Ovary (tissue), 7 donors: ENCODE measurements at regions not wholly inside any gene's neighbourhood (a gene's known extent, or its start where the extent isn't known, plus 50 kb on each side); places are given as distances from the start of the nearest gene placed in this dataset.

ENCODE experiments used
- DNase-seq, 5 donors: peaks; one replicate each; pipeline ENCODE4 v3.0.0-alpha.2; 2019 to 2020
- H3K27ac ChIP-seq, 2 donors: fragments of 200-600 bp; one replicate each; pipeline versions ENCODE4 v1.5.1 to v1.8.0; 2019 to 2022
- H3K27me3 ChIP-seq: fragments of 200-600 bp; one replicate; pipeline ENCODE4 v1.8.0; 2022
- H3K36me3 ChIP-seq: fragments of 200-600 bp; sonication (generic); one replicate; pipeline ENCODE4 v1.5.1; 2019
- H3K4me1 ChIP-seq: one replicate; pipeline ENCODE4 v1.8.1; 2013; ENCODE audit warnings: mild to moderate bottlenecking, moderate library complexity; ENCODE audit not compliant: insufficient read depth
- H3K4me3 ChIP-seq: fragments of 200-600 bp; sonication (generic); one replicate; pipeline ENCODE4 v1.5.1; 2017
- H3K9me3 ChIP-seq, 2 donors: fragments of 200-600 bp in 1 of 2; sonication (generic) in 1 of 2; one replicate each; pipeline versions ENCODE4 v1.5.1 to v1.8.1; 2013 to 2019; ENCODE audit warnings: mild to moderate bottlenecking in 1 of 2, moderate library complexity in 1 of 2
- EP300 ChIP-seq: sonication (generic); formaldehyde crosslinking; IDR thresholded peaks from one replicate; pipeline ENCODE4 v1.6.1; 2017; ENCODE audit warnings: antibody characterized with exemption
- POLR2A ChIP-seq: fragments of 450-650 bp; IDR thresholded peaks from one replicate; pipeline ENCODE4 v1.6.1; 2017; ENCODE audit warnings: antibody characterized with exemption, mild to moderate bottlenecking, moderate library complexity
- WGBS, 3 donors: extraction: QIAGEN DNeasy Blood & Tissue Kit in 1 of 3; methylation state at CpG; one replicate each; pipeline versions ENCODE4 v1.1.5 to v1.1.7; 2013 to 2017; 5-methylcytosine and 5-hydroxymethylcytosine counted together
- intact Hi-C, 4 donors: fragments of 100-400 bp; cut with DNase I; formaldehyde crosslinking; loops; one replicate each; pipeline versions ENCODE4 v1.11.0 to v1.15.1; 2022 to 2023
- TF ChIP-seq, protein P1 (sequence below), 3 donors: fragments of 450-650 bp in 2 of 3; fragments of 200-600 bp in 1 of 3; IDR thresholded peaks; one replicate each; pipeline versions ENCODE4 v1.5.1 to v1.8.0; 2016 to 2022; ENCODE audit warnings: antibody characterized with exemption in 3 of 3, mild to moderate bottlenecking in 1 of 3
- donor health status: DM: no; HTN: no; CAD: no; lungs with moderate emphysema.
- donor health status: DM: no; HTN: no; CAD: no.
- donor health status: Bipolar disorder and iron deficiency.
- donor health status: DM: no; HTN: no; CAD: no.
- donor health status: DM: yes; HTN: yes; CAD: no.

DNA sequence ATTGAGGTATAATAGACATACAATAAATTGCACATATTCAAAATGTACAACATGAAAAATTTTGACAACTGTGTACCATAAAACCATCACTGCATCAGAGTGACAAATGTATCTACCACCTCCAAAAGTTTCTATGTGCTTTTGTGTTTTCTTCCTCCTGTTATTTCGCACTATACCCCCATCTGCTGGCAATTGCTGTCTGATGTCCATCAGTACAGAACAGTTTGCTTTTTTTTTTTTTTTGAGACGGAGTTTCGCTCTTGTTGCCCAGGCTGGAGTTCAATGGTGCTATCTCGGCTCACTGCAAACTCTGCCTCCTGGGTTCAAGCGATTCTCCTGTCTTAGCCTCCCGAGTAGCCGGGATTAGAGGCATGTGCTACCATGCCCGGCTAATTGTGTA, 154.3 kb upstream of the GIMD1 start:
- WGBS, 3 donors, result 93 to 95% (median 93%) methylated on average over 8 of the region's 8 CpGs
- H3K4me1 ChIP-seq, result no peaks in the 10 kb centered on the region
- H3K36me3 ChIP-seq, result no peaks in the 10 kb centered on the region
- no peak for DNase-seq
- intact Hi-C loops, result no loop called here
- no peak overlapping the region for H3K4me3 ChIP-seq
- TF ChIP-seq, protein P1, sequence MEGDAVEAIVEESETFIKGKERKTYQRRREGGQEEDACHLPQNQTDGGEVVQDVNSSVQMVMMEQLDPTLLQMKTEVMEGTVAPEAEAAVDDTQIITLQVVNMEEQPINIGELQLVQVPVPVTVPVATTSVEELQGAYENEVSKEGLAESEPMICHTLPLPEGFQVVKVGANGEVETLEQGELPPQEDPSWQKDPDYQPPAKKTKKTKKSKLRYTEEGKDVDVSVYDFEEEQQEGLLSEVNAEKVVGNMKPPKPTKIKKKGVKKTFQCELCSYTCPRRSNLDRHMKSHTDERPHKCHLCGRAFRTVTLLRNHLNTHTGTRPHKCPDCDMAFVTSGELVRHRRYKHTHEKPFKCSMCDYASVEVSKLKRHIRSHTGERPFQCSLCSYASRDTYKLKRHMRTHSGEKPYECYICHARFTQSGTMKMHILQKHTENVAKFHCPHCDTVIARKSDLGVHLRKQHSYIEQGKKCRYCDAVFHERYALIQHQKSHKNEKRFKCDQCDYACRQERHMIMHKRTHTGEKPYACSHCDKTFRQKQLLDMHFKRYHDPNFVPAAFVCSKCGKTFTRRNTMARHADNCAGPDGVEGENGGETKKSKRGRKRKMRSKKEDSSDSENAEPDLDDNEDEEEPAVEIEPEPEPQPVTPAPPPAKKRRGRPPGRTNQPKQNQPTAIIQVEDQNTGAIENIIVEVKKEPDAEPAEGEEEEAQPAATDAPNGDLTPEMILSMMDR (IDR thresholded peaks at IDR 0.05), result no peak
- no peak for TF ChIP-seq EP300
- no peak for TF ChIP-seq POLR2A
- no peaks in the 10 kb centered on the region for H3K27me3 ChIP-seq
- H3K9me3 ChIP-seq, result no peaks in the 10 kb centered on the region
- H3K27ac ChIP-seq, result no peak overlapping the region

GRCh38 chr4:106512706-106513105, 144.1 kb upstream of the GIMD1 start:
- Histone ChIP-seq H3K4me1 (no peaks in the 10 kb centered on the region), H3K9me3 (no peaks in the 10 kb centered on the region), H3K27ac (no peak overlapping the region), H3K36me3 (no peaks in the 10 kb centered on the region), H3K4me3 (no peak overlapping the region), H3K27me3 (no peaks in the 10 kb centered on the region)
- intact Hi-C loops, result no loop called here
- WGBS, 3 donors, result 75 to 81% (median 79%) methylated on average over 2 of the region's 2 CpGs
- DNase-seq, result no peak
- TF ChIP-seq, protein P1 (IDR thresholded peaks at IDR 0.05), result no peak
- TF ChIP-seq POLR2A (no peak), EP300 (no peak)

DNA sequence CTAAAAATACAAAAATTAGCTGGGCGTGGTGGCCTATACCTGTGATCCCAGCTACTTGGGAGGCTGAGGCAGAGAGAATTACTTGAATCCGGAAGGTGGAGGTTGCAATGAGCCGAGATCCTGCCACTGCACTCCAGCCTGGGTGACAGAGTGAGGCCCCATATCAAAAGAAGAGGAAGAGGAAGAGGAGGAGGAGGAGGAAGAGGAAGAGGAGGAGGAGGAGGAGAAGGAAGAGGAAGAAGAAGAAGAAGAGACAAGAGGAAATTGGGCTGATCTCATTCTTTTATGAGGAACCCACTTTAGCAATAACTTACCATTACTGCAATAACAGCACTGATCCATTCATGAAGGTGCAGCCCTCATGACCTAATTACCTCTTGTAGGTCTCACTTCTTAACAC, 138.9 kb upstream of the GIMD1 start:
- 93 to 95% (median 94%) methylated on average over 3 of the region's 3 CpGs for WGBS, 3 donors
- no peaks in the 10 kb centered on the region for H3K4me1 ChIP-seq
- H3K4me3 ChIP-seq, result no peak overlapping the region
- TF ChIP-seq, protein P1 (IDR thresholded peaks at IDR 0.05), result no peak
- TF ChIP-seq EP300, result no peak
- TF ChIP-seq POLR2A, result no peak
- DNase-seq, result no peak
- no peaks in the 10 kb centered on the region for H3K36me3 ChIP-seq
- no peak overlapping the region for H3K27ac ChIP-seq
- no peaks in the 10 kb centered on the region for H3K27me3 ChIP-seq
- H3K9me3 ChIP-seq, result no peaks in the 10 kb centered on the region
- intact Hi-C loops, result loop anchor here in 1 of 4 donors (10.0 kb wide), 1 partner anchor 357 kb away; no protein-coding TSS in a partner anchor

- no peaks in the 10 kb centered on the region for H3K36me3 ChIP-seq
- no peak overlapping the region for H3K4me3 ChIP-seq
- no peak for DNase-seq
- no peaks in the 10 kb centered on the region for H3K9me3 ChIP-seq
- 85 to 90% (median 90%) methylated on average over 3 of the region's 3 CpGs for WGBS, 3 donors
- H3K27ac ChIP-seq, result no peak overlapping the region
- no peak for TF ChIP-seq POLR2A
- TF ChIP-seq EP300, result no peak
- TF ChIP-seq, protein P1 (IDR thresholded peaks at IDR 0.05), result no peak
- intact Hi-C loops, result loop anchor here in 1 of 4 donors (10.0 kb wide), 1 partner anchor 361 kb away; no protein-coding TSS in a partner anchor
- H3K4me1 ChIP-seq, result no peaks in the 10 kb centered on the region
- H3K27me3 ChIP-seq, result no peaks in the 10 kb centered on the region
Measured at GRCh38 chr4:106503116-106504050, 134.8 kb upstream of the GIMD1 start.
